ENCODE measurements at regions not wholly inside any gene's neighbourhood (a gene's known extent, or its start where the extent isn't known, plus 50 kb on each side); places are given as distances from the start of the nearest gene placed in this dataset.

GRCh38 chr11:45518833-45519535, 146.4 kb downstream of the CHST1 start:
- Histone ChIP-seq H3K36me3 (ENCODE audit: control insufficient read depth, insufficient read depth, low read length) (no peaks in the 10 kb centered on the region), H3K9me3 (ENCODE audit: control insufficient read depth, low read length) (no peaks in the 10 kb centered on the region), H3K4me3 (ENCODE audit: extremely low read depth, insufficient read depth, low read length, poor library complexity, severe bottlenecking) (no peak overlapping the region), H3K27ac (ENCODE audit: low read depth, low read length, severe bottlenecking) (no peak overlapping the region), H3K4me1 (ENCODE audit: control insufficient read depth, insufficient read depth, low read length, poor library complexity, severe bottlenecking) (peaks cover 8% of the 10 kb centered on the region)
- WGBS, 2 experiments (ENCODE audit: insufficient coverage in 2 of 2) = 60 to 90% methylated on average over 1 to 2 of the region's 5 CpGs

- WGBS, 2 experiments (ENCODE audit: insufficient coverage in 2 of 2) = 78 to 88% methylated on average over 17 to 19 of the region's 22 CpGs
- H3K27ac ChIP-seq (ENCODE audit: low read depth, low read length, severe bottlenecking) = no peak overlapping the region
- no peak overlapping the region for H3K4me3 ChIP-seq (ENCODE audit: extremely low read depth, insufficient read depth, low read length, poor library complexity, severe bottlenecking)
- H3K36me3 ChIP-seq (ENCODE audit: control insufficient read depth, insufficient read depth, low read length) = no peaks in the 10 kb centered on the region
- H3K9me3 ChIP-seq (ENCODE audit: control insufficient read depth, low read length) = no peaks in the 10 kb centered on the region
- peaks cover 8% of the 10 kb centered on the region for H3K4me1 ChIP-seq (ENCODE audit: control insufficient read depth, insufficient read depth, low read length, poor library complexity, severe bottlenecking)
Observed at GRCh38 chr11:45518141-45518832, 147.1 kb downstream of the CHST1 start.

GRCh38 chr11:45517171-45517770, 148.2 kb downstream of the CHST1 start:
- no peak overlapping the region for H3K4me3 ChIP-seq (ENCODE audit: extremely low read depth, insufficient read depth, low read length, poor library complexity, severe bottlenecking)
- WGBS, 2 experiments (ENCODE audit: insufficient coverage in 2 of 2) = 91 to 94% methylated on average over 9 to 10 of the region's 11 CpGs

GRCh38 chr11:45513821-45514340, 151.5 kb downstream of the CHST1 start:
- H3K9me3 ChIP-seq (ENCODE audit: control insufficient read depth, low read length) = no peaks in the 10 kb centered on the region
- H3K27ac ChIP-seq (ENCODE audit: low read depth, low read length, severe bottlenecking) = no peak overlapping the region
- 94 to 98% methylated on average over 5 to 6 of the region's 8 CpGs for WGBS, 2 experiments (ENCODE audit: insufficient coverage in 2 of 2)
- no peaks in the 10 kb centered on the region for H3K36me3 ChIP-seq (ENCODE audit: control insufficient read depth, insufficient read depth, low read length)
- peaks cover 8% of the 10 kb centered on the region for H3K4me1 ChIP-seq (ENCODE audit: control insufficient read depth, insufficient read depth, low read length, poor library complexity, severe bottlenecking)
- no peak overlapping the region for H3K4me3 ChIP-seq (ENCODE audit: extremely low read depth, insufficient read depth, low read length, poor library complexity, severe bottlenecking)

More at GRCh38 chr11:45517171-45517770, 148.2 kb downstream of the CHST1 start:
- H3K27ac ChIP-seq (ENCODE audit: low read depth, low read length, severe bottlenecking) = no peak overlapping the region
- H3K9me3 ChIP-seq (ENCODE audit: control insufficient read depth, low read length) = no peaks in the 10 kb centered on the region
- H3K4me1 ChIP-seq (ENCODE audit: control insufficient read depth, insufficient read depth, low read length, poor library complexity, severe bottlenecking) = peaks cover 8% of the 10 kb centered on the region
- H3K36me3 ChIP-seq (ENCODE audit: control insufficient read depth, insufficient read depth, low read length) = no peaks in the 10 kb centered on the region

GRCh38 chr11:45512471-45513148, 152.8 kb downstream of the CHST1 start:
- Histone ChIP-seq H3K27ac (ENCODE audit: low read depth, low read length, severe bottlenecking) (no peak overlapping the region), H3K4me1 (ENCODE audit: control insufficient read depth, insufficient read depth, low read length, poor library complexity, severe bottlenecking) (peaks cover 7% of the 10 kb centered on the region), H3K36me3 (ENCODE audit: control insufficient read depth, insufficient read depth, low read length) (no peaks in the 10 kb centered on the region), H3K4me3 (ENCODE audit: extremely low read depth, insufficient read depth, low read length, poor library complexity, severe bottlenecking) (no peak overlapping the region), H3K9me3 (ENCODE audit: control insufficient read depth, low read length) (no peaks in the 10 kb centered on the region)
- WGBS, 2 experiments (ENCODE audit: insufficient coverage in 2 of 2) = 93 to 100% methylated on average over 2 of the region's 3 CpGs

GRCh38 chr11:45511566-45511965, 153.9 kb downstream of the CHST1 start:
- 86 to 97% methylated on average over 8 to 9 of the region's 9 CpGs for WGBS, 2 experiments (ENCODE audit: insufficient coverage in 2 of 2)
- H3K4me3 ChIP-seq (ENCODE audit: extremely low read depth, insufficient read depth, low read length, poor library complexity, severe bottlenecking) = no peak overlapping the region
- no peak overlapping the region for H3K27ac ChIP-seq (ENCODE audit: low read depth, low read length, severe bottlenecking)
- H3K36me3 ChIP-seq (ENCODE audit: control insufficient read depth, insufficient read depth, low read length) = no peaks in the 10 kb centered on the region
- no peaks in the 10 kb centered on the region for H3K4me1 ChIP-seq (ENCODE audit: control insufficient read depth, insufficient read depth, low read length, poor library complexity, severe bottlenecking)
- H3K9me3 ChIP-seq (ENCODE audit: control insufficient read depth, low read length) = no peaks in the 10 kb centered on the region

GRCh38 chr11:45507916-45508315, 157.5 kb downstream of the CHST1 start:
- Histone ChIP-seq H3K27ac (ENCODE audit: low read depth, low read length, severe bottlenecking) (no peak overlapping the region), H3K36me3 (ENCODE audit: control insufficient read depth, insufficient read depth, low read length) (no peaks in the 10 kb centered on the region), H3K4me3 (ENCODE audit: extremely low read depth, insufficient read depth, low read length, poor library complexity, severe bottlenecking) (no peak overlapping the region), H3K9me3 (ENCODE audit: control insufficient read depth, low read length) (no peaks in the 10 kb centered on the region), H3K4me1 (ENCODE audit: control insufficient read depth, insufficient read depth, low read length, poor library complexity, severe bottlenecking) (no peaks in the 10 kb centered on the region)
- WGBS, 2 experiments (ENCODE audit: insufficient coverage in 2 of 2) = 80 to 92% methylated on average over 4 of the region's 4 CpGs

GRCh38 chr11:45503311-45503710, 162.1 kb downstream of the CHST1 start:
- Histone ChIP-seq H3K4me1 (ENCODE audit: control insufficient read depth, insufficient read depth, low read length, poor library complexity, severe bottlenecking) (peaks cover 14% of the 10 kb centered on the region), H3K4me3 (ENCODE audit: extremely low read depth, insufficient read depth, low read length, poor library complexity, severe bottlenecking) (no peak overlapping the region), H3K9me3 (ENCODE audit: control insufficient read depth, low read length) (no peaks in the 10 kb centered on the region), H3K27ac (ENCODE audit: low read depth, low read length, severe bottlenecking) (no peak overlapping the region), H3K36me3 (ENCODE audit: control insufficient read depth, insufficient read depth, low read length) (no peaks in the 10 kb centered on the region)
- 88% methylated on average over 1 of the region's 4 CpGs; no CpG with 5 or more reads in 1 of the 2 experiments for WGBS, 2 experiments (ENCODE audit: insufficient coverage in 2 of 2)

- peak overlapping the region; percentile 80 for H3K27ac ChIP-seq (ENCODE audit: low read depth, low read length, severe bottlenecking)
Observed at GRCh38 chr11:45502226-45502545, 163.2 kb downstream of the CHST1 start.

GRCh38 chr11:45501392-45502225, 163.8 kb downstream of the CHST1 start:
- no peaks in the 10 kb centered on the region for H3K36me3 ChIP-seq (ENCODE audit: control insufficient read depth, insufficient read depth, low read length)
- WGBS, 2 experiments (ENCODE audit: insufficient coverage in 2 of 2) = 71 to 73% methylated on average over 9 of the region's 9 CpGs
- H3K27ac ChIP-seq (ENCODE audit: low read depth, low read length, severe bottlenecking) = peak overlapping the region; percentile 80
- H3K4me1 ChIP-seq (ENCODE audit: control insufficient read depth, insufficient read depth, low read length, poor library complexity, severe bottlenecking) = peaks cover 14% of the 10 kb centered on the region
- no peak overlapping the region for H3K4me3 ChIP-seq (ENCODE audit: extremely low read depth, insufficient read depth, low read length, poor library complexity, severe bottlenecking)
- H3K9me3 ChIP-seq (ENCODE audit: control insufficient read depth, low read length) = no peaks in the 10 kb centered on the region

More at GRCh38 chr11:45502226-45502545, 163.2 kb downstream of the CHST1 start:
- Histone ChIP-seq H3K4me3 (ENCODE audit: extremely low read depth, insufficient read depth, low read length, poor library complexity, severe bottlenecking) (no peak overlapping the region), H3K36me3 (ENCODE audit: control insufficient read depth, insufficient read depth, low read length) (no peaks in the 10 kb centered on the region), H3K9me3 (ENCODE audit: control insufficient read depth, low read length) (no peaks in the 10 kb centered on the region), H3K4me1 (ENCODE audit: control insufficient read depth, insufficient read depth, low read length, poor library complexity, severe bottlenecking) (peaks cover 14% of the 10 kb centered on the region)
- WGBS, 2 experiments (ENCODE audit: insufficient coverage in 2 of 2) = 88 to 92% methylated on average over 4 to 5 of the region's 5 CpGs
